ENCODE measurements at regions not wholly inside any gene's neighbourhood (a gene's known extent, or its start where the extent isn't known, plus 50 kb on each side); places are given as distances from the start of the nearest gene placed in this dataset.
A peak's percentile ranks its signal among the peaks of the same experiment; 100 is the strongest.

GRCh38 chr3:25856902-25857518 lies 67.1 kb downstream of the OXSM start:
- POLR2A ChIA-PET = no interaction called here
- no peak overlapping the region for H3K4me2 ChIP-seq
- TF ChIP-seq EZH2phosphoT487 (IDR thresholded peaks at IDR 0.05; ENCODE audit: borderline replicate concordance, low read depth) (no peak), RAD21 (IDR thresholded peaks at IDR 0.05; ENCODE audit: low read length) (peak; percentile 67), FOXJ3 (CRISPR knock-in tag; IDR thresholded peaks at IDR 0.05) (no peak), CTCF (IDR thresholded peaks at IDR 0.05) (peak; percentile 90), SMC3 (IDR thresholded peaks at IDR 0.05; ENCODE audit: low read depth, low read length) (peak; percentile 80)
- H3K27me3 ChIP-seq (ENCODE audit: insufficient read depth) = no peaks in the 10 kb centered on the region
- H4K20me1 ChIP-seq (ENCODE audit: insufficient read depth) = no peaks in the 10 kb centered on the region
- no peaks in the 10 kb centered on the region for H3K79me2 ChIP-seq (ENCODE audit: insufficient read depth)
- H3K9me2 ChIP-seq = no peaks in the 10 kb centered on the region
- no peak overlapping the region for H2AFZ ChIP-seq (ENCODE audit: low read depth)
- CTCF ChIA-PET = interaction anchor here (0.6 to 3.2 kb wide), 19 partner anchors 9 to 856 kb away, joined by 3 to 21 read pairs (median 4); no protein-coding TSS in a partner anchor
- H3K27ac ChIP-seq (ENCODE audit: low read depth in 2 of 2, low read length in 1 of 2) = no peak overlapping the region
- WGBS (ENCODE audit: low lambda C conversion rate) = 56% methylated on average over 3 of the region's 3 CpGs
- no peaks in the 10 kb centered on the region for H3K9me3 ChIP-seq
- DNase-seq = peak; percentile 59
- H3K4me3 ChIP-seq (ENCODE audit: low read depth in 2 of 2, low read length in 1 of 2) = no peak overlapping the region
- no peak overlapping the region for H3K9ac ChIP-seq
- peaks cover 22% of the 10 kb centered on the region for H3F3A ChIP-seq (replicated peaks; ENCODE audit: insufficient read depth)
- H3K36me3 ChIP-seq (replicated peaks in 1 of 2; ENCODE audit: control insufficient read depth in 1 of 2, insufficient read depth in 2 of 2, low read length in 1 of 2) = no peaks in the 10 kb centered on the region
- H3K4me1 ChIP-seq (ENCODE audit: control insufficient read depth in 1 of 2, insufficient read depth in 2 of 2, low read depth in 1 of 2, low read length in 1 of 2) = peaks cover 0 to 12% of the 10 kb centered on the region in 2 experiments; a peak in 2 of 4 replicates

GRCh38 chr3:25861566-25861965 lies 71.7 kb downstream of the OXSM start:
- no peak overlapping the region for H3K9ac ChIP-seq
- no peaks in the 10 kb centered on the region for H4K20me1 ChIP-seq (ENCODE audit: insufficient read depth)
- DNase-seq = no peak
- no peaks in the 10 kb centered on the region for H3F3A ChIP-seq (replicated peaks; ENCODE audit: insufficient read depth)
- H2AFZ ChIP-seq (ENCODE audit: low read depth) = no peak overlapping the region
- no peak overlapping the region for H3K4me3 ChIP-seq (ENCODE audit: low read depth in 2 of 2, low read length in 1 of 2)
- H3K9me3 ChIP-seq = no peaks in the 10 kb centered on the region
- no peaks in the 10 kb centered on the region for H3K36me3 ChIP-seq (replicated peaks in 1 of 2; ENCODE audit: control insufficient read depth in 1 of 2, insufficient read depth in 2 of 2, low read length in 1 of 2)
- ChIA-PET CTCF (interaction anchor here (1.1 to 4.5 kb wide), 3 partner anchors 140 to 851 kb away, joined by 3 to 17 read pairs (median 4); no protein-coding TSS in a partner anchor), POLR2A (no interaction called here)
- no peaks in the 10 kb centered on the region for H3K27me3 ChIP-seq (ENCODE audit: insufficient read depth)
- no peaks in the 10 kb centered on the region for H3K4me1 ChIP-seq (ENCODE audit: control insufficient read depth in 1 of 2, insufficient read depth in 2 of 2, low read depth in 1 of 2, low read length in 1 of 2)
- no peaks in the 10 kb centered on the region for H3K9me2 ChIP-seq
- H3K79me2 ChIP-seq (ENCODE audit: insufficient read depth) = no peaks in the 10 kb centered on the region
- 62% methylated on average over 1 of the region's 1 CpG for WGBS (ENCODE audit: low lambda C conversion rate)
- H3K27ac ChIP-seq (ENCODE audit: low read depth in 2 of 2, low read length in 1 of 2) = no peak overlapping the region
- no peak overlapping the region for H3K4me2 ChIP-seq
- TF ChIP-seq GATA2 (CRISPR knock-in tag; IDR thresholded peaks at IDR 0.05) = no peak
- TF ChIP-seq SIN3A (IDR thresholded peaks at IDR 0.05; ENCODE audit: borderline replicate concordance, low read depth, low read length) = no peak
- no peak for TF ChIP-seq USF1 (IDR thresholded peaks at IDR 0.05; ENCODE audit: borderline replicate concordance, low read depth)
- TF ChIP-seq YY1 (IDR thresholded peaks at IDR 0.05; ENCODE audit: low read depth) = no peak
- no peak for TF ChIP-seq NFIC (IDR thresholded peaks at IDR 0.05; ENCODE audit: borderline replicate concordance)
- no peak for TF ChIP-seq CTCF (IDR thresholded peaks at IDR 0.05)
- TF ChIP-seq GABPA (IDR thresholded peaks at IDR 0.05; ENCODE audit: low read depth) = no peak
- TF ChIP-seq PBX3 (IDR thresholded peaks at IDR 0.05) = no peak
- TF ChIP-seq ELF1 (IDR thresholded peaks at IDR 0.05) = no peak
- TF ChIP-seq SMC3 (IDR thresholded peaks at IDR 0.05; ENCODE audit: low read depth, low read length) = no peak
- no peak for TF ChIP-seq MXI1 (IDR thresholded peaks at IDR 0.05; ENCODE audit: low read depth, low read length)
- no peak for TF ChIP-seq MEF2A (IDR thresholded peaks at IDR 0.05; ENCODE audit: borderline replicate concordance, low read depth)
- no peak for TF ChIP-seq USF2 (IDR thresholded peaks at IDR 0.05; ENCODE audit: borderline replicate concordance, low read depth, low read length)
- no peak for TF ChIP-seq NRF1 (IDR thresholded peaks at IDR 0.05; ENCODE audit: low read depth, low read length)
- TF ChIP-seq FOSL2 (IDR thresholded peaks at IDR 0.05; ENCODE audit: borderline replicate concordance, low read depth) = no peak
- TF ChIP-seq RXRA (IDR thresholded peaks at IDR 0.05; ENCODE audit: borderline replicate concordance, low read depth) = no peak

Measured in SK-N-SH (cell line).